ENCODE measurements at regions not wholly inside any gene's neighbourhood (a gene's known extent, or its start where the extent isn't known, plus 50 kb on each side); places are given as distances from the start of the nearest gene placed in this dataset.

- DNase-seq (ENCODE audit: low read depth in 3 of 3), result no peak
These were observed 186.2 kb downstream of the CXCL12 start for GRCh38 chr10:44198780-44199097.

- no peak for DNase-seq (ENCODE audit: low read depth in 3 of 3)
These were observed 186.7 kb downstream of the CXCL12 start for GRCh38 chr10:44198096-44198779.

DNA sequence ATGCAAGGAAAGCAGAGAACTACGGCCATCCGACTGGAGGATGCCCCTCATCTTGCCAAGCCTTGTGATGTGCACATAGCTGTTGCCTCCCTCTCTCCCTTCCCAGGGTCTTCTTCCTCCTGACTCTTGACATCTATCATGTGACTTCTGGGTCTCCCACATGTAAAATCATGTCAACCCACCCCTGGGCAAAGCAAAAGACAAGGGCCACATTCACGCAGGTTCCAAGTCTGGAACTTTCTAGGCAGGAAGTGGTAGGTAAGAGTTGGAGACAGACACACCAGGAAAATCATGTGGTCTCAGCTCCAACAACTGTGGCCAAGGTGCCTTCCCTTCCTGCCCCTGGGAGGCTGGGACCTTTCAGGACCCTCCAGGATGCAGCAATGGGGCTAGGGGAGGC, 187.3 kb downstream of the CXCL12 start:
- no peak for DNase-seq (ENCODE audit: low read depth in 3 of 3)

- DNase-seq (ENCODE audit: low read depth in 3 of 3), result no peak
These were observed 188.6 kb downstream of the CXCL12 start for GRCh38 chr10:44196336-44196735.

- DNase-seq (ENCODE audit: low read depth in 3 of 3), result no peak
These were observed 188.9 kb downstream of the CXCL12 start for GRCh38 chr10:44196008-44196320.

DNA sequence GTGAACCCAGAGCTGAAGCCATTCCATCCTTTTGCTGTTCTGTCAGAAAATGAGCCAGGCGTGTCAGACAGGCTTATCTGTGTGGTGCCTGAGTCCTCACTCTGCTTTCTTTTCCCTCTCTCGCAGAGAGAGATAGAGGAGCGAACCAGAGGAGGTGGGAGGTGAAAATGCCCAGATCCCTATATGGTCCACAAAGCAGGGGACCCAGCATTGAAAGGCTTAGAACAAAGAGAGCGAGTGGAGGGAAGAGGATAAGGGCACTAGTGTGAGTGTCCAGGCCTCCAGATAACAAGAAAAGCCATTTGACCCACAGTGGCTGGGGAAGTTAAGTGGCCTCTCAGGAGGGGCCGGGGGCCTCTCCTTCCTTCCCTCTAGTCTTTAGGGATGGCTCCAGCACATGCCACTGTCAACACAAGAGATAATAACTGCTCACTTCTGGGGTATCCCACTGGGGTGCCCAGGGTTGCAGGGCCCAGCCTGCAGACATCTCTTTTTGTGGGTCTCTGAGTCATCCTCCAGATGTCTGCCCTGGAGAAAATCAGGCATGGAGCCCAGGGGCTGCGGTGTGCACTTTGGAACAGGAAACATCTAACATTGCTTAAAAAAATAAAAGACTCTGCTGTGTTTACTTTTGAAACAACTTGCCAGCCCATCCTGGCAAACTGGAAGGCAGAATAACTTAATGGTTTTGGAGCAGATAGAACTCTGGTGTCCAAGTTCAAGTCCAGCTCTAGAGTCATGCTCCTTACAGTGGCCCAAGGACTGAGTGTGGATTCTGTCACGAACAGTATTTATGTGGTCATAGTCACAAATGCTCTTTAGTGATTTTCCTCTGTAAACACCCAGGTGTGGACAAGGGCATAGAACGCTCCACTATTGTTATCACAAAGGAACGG, 189.5 kb downstream of the CXCL12 start:
- no peak for DNase-seq (ENCODE audit: low read depth in 3 of 3)

GRCh38 chr10:44194435-44194834, 190.5 kb downstream of the CXCL12 start:
- DNase-seq (ENCODE audit: low read depth in 3 of 3), result no peak

- DNase-seq (ENCODE audit: low read depth in 3 of 3), result no peak
These were observed 191.2 kb downstream of the CXCL12 start for GRCh38 chr10:44193567-44194220.

- DNase-seq (ENCODE audit: low read depth in 3 of 3), result no peak
These were observed 191.7 kb downstream of the CXCL12 start for GRCh38 chr10:44193166-44193565.

GRCh38 chr10:44192435-44192834, 192.5 kb downstream of the CXCL12 start:
- no peak for DNase-seq (ENCODE audit: low read depth in 3 of 3)

DNA sequence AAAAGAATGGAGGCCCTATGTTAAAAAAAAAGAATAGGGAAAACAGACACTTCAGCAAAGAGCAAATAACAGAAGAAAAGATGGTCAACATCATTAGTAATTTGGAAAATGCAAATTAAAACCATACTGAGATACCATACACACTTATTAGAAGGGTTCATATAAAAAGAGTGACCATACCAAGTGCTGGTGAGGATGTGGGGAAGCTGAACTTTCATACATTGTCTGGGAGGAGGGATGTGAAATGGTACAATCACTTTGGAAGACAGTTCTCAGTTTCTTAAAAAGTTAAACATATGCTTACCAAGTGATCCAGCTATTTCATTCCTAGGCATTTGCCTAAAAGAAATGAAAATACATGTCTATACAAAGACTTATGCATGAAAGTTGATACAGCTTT, 194.4 kb downstream of the CXCL12 start:
- DNase-seq (ENCODE audit: low read depth in 3 of 3), result no peak

DNA sequence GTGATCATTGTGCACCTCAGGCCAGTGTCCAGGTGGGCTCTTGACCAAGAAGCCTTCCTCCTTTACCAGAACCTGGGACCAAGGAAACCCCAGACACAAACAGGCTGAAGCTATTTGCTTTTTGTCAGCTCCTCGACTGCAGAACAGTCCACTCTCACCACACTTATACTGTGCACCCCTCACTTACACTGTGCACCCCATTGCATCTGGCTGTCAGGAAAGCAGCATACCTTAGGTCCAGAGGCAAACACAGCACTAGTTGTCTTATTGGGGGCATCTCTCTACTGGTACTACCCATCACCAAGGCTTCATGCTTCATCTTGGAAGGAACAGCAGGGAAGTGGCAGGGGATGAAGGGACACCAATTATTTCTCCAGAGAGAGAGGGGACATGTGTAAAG, 198.1 kb downstream of the CXCL12 start:
- no peak for DNase-seq (ENCODE audit: low read depth in 3 of 3)

- no peak for DNase-seq (ENCODE audit: low read depth in 3 of 3)
These were observed 198.7 kb downstream of the CXCL12 start for GRCh38 chr10:44186150-44186549.

- no peak for DNase-seq (ENCODE audit: low read depth in 3 of 3)
These were observed 199.6 kb downstream of the CXCL12 start for GRCh38 chr10:44185315-44185666.

DNA sequence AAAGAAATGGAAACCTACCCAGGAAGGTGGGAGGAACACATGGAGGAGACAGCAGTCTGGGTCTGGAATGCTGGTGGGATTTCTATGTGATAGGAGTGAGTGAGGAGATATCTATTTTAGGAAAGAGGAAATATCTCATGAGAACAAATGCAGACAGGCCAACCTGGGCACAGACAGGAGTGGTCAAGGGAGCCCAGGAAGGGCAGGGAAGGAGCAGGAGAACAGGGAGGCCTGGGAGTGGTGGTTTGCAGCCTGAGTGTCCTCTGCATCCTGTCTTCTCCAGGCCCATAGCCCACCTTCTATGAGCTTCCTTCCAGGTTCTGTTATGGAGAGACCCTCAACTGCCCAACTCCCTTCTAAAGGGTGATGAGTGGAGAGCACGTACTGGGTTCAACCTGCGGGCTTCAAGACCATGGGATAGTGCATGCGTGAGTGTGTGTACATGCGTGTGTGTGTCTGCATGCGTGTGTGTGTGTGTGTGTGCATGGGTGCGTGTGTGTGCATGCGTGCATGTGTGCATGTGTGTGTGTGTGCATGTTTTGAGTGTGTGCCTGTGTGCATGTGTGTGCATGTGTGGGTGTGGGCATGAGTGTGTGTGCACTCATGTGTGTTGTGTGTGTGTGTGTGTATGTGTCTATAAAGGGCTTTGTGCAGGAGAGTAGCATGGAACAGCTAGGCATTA, 200.1 kb downstream of the CXCL12 start:
- no peak for DNase-seq (ENCODE audit: low read depth in 3 of 3)

GRCh38 chr10:44183667-44184632, 200.9 kb downstream of the CXCL12 start:
- DNase-seq (ENCODE audit: low read depth in 3 of 3), result no peak

DNA sequence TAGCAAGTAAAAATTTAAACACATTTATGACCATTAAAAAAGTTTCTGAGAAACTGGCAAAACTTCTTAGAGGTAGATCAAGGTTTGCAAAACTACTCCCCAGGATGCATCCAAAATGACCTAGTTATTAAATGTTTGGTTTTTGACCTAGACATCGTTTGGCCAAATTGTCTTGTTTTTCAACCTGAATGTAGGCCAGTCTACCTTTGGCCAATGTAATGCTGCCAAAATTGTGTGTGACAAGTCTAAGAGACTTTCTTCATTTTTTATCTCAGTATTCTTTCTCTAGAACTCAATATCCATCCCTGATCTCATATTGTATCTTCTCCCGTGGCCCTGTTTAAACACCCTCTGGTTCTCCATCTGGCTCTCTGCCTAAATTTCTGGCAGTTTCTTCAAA, 202.0 kb downstream of the CXCL12 start:
- no peak for DNase-seq (ENCODE audit: low read depth in 3 of 3)

- DNase-seq (ENCODE audit: low read depth in 3 of 3), result no peak
These were observed 204.4 kb downstream of the CXCL12 start for GRCh38 chr10:44180321-44181168.

GRCh38 chr10:44178856-44179255, 206.0 kb downstream of the CXCL12 start:
- no peak for DNase-seq (ENCODE audit: low read depth in 3 of 3)

- no peak for DNase-seq (ENCODE audit: low read depth in 3 of 3)
These were observed 206.6 kb downstream of the CXCL12 start for GRCh38 chr10:44178281-44178680.

Data from stimulated activated CD4-positive, alpha-beta T cell treated with anti-CD3 and anti-CD28 coated beads, TNF-alpha, amount 100 ng/mL, for 4 hours (primary cell).